Transverse colon (tissue), 3 donors: ENCODE measurements at regions not wholly inside any gene's neighbourhood (a gene's known extent, or its start where the extent isn't known, plus 50 kb on each side); places are given as distances from the start of the nearest gene placed in this dataset.

Experiments used
- EP300 ChIP-seq: sonication (generic); formaldehyde crosslinking; IDR thresholded peaks from one replicate; pipeline ENCODE4 v1.6.1; 2017; ENCODE audit warnings: antibody characterized with exemption, low read depth
- POLR2A ChIP-seq: fragments of 450-650 bp; IDR thresholded peaks from one replicate; pipeline ENCODE4 v1.6.1; 2016; ENCODE audit warnings: antibody characterized with exemption, mild to moderate bottlenecking, moderate library complexity
- TF ChIP-seq, protein P1 (sequence below), 5 experiments: fragments of 200-600 bp in 3 of 5; fragments of 450-650 bp in 2 of 5; sonication (generic) in 3 of 5; IDR thresholded peaks; 1 replicate in 2 of 5; 2 replicates in 3 of 5; pipeline ENCODE4 v1.5.1; 2016 to 2017; ENCODE audit warnings: antibody characterized with exemption in 5 of 5, inconsistent platforms in 3 of 5, mild to moderate bottlenecking in 2 of 5, moderate library complexity in 1 of 5

DNA sequence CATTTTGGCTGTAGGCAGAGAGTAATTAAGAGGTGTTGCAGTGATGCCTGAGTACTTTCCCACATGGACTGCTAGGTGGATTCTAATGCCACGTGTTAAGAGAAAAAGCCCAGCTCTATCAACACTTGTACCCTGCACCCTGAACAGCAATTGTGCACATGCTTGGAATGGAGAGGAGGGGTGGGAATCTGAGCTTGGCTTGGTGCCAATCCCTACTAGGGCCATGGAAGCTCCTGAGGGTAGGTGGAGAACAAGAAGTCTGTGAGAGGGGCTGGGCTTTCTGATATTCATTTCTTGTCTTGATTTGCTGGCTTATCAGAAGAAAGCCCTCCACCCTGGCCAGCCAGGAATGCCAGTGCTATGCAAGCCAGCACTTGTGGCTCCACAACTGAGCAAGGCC lies 292.2 kb downstream of the KCNS3 start:
- TF ChIP-seq, protein P1, sequence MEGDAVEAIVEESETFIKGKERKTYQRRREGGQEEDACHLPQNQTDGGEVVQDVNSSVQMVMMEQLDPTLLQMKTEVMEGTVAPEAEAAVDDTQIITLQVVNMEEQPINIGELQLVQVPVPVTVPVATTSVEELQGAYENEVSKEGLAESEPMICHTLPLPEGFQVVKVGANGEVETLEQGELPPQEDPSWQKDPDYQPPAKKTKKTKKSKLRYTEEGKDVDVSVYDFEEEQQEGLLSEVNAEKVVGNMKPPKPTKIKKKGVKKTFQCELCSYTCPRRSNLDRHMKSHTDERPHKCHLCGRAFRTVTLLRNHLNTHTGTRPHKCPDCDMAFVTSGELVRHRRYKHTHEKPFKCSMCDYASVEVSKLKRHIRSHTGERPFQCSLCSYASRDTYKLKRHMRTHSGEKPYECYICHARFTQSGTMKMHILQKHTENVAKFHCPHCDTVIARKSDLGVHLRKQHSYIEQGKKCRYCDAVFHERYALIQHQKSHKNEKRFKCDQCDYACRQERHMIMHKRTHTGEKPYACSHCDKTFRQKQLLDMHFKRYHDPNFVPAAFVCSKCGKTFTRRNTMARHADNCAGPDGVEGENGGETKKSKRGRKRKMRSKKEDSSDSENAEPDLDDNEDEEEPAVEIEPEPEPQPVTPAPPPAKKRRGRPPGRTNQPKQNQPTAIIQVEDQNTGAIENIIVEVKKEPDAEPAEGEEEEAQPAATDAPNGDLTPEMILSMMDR (IDR thresholded peaks at IDR 0.05), result no peak
- TF ChIP-seq EP300 (no peak), POLR2A (no peak)
